Activated CD8-positive, alpha-beta memory T cell treated with anti-CD3 and anti-CD28 coated beads, Interleukin-2, amount 50 U/mL, for 4 hours (primary cell): ENCODE measurements at regions not wholly inside any gene's neighbourhood (a gene's known extent, or its start where the extent isn't known, plus 50 kb on each side); places are given as distances from the start of the nearest gene placed in this dataset.
"Not testable (repeated sequence)": the region's sequence is repeated elsewhere in the genome, so short reads cannot be mapped to it uniquely, and the experiment has no call there.

ENCODE experiments used
- DNase-seq: peaks from one replicate; pipeline ENCODE4 v3.0.0-alpha.2; 2020

DNA sequence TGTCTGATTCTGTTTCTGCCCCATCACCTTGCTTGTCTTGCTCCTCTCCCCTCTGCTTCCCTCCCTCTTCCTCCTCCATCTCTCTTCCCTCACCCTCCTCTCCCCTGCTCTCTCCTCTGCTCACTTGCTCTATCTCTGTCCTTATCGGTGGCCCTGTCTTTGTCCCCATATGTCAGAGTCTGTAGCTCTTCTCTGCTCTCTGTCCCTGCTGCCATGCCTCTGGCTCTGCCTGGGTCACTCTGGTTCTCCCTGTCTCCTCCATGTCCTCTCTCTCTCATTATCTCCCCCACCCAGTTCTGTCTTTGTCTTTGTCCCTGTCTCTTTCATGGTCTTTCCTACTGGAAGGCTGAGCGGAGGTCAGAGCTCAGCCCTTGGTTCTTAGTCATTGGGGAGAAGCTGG is 169.1 kb upstream of the NLRP1 start:
- no peak for DNase-seq

DNA sequence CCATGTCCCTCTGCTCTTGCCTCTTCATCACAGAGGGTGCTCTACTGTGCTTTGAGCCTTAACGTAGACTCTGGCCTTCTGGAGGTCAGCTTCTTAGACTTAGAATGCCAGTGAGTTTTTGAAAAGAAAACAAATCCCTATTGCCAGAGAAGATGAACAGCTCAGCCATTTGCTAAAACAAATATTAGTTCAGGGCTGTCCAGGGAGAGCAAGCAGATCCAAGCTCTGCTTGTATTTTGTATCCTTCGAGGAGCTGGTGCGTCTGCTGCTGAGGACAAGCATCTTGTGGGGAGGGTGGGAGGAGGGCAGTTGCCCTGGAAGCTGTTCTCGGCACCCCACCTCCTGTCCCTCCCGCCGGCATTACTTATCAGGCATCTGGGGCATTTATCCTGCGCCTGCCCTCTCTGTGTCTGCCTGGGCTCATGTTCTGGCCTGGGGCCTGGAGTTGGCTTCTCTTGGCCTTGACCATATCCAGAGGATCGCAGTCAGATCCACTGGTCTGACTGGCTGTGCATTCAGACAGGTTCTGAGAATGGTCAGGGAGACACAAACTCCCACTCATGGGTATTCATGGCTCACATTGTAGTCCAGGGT is 173.1 kb upstream of the NLRP1 start:
- no peak for DNase-seq

DNA sequence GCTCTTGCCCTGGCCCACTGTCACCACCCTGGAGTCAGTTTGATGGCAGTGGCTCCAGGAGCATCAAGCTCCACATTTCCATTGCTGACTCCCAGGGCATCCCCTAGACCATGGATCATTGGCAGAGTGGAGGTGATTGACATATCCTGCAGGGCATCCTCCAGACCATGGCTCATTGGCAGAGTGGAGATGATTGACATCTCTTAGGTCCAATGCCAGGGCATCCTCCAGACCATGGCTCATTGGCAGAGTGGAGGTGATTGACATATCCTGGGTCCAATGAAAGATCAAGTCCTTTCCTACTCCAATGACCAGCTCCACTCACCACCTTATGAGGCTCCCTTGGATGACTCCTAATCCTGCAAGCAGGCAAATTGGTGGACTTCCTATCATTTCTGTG is 174.3 kb upstream of the NLRP1 start:
- no peak for DNase-seq

DNA sequence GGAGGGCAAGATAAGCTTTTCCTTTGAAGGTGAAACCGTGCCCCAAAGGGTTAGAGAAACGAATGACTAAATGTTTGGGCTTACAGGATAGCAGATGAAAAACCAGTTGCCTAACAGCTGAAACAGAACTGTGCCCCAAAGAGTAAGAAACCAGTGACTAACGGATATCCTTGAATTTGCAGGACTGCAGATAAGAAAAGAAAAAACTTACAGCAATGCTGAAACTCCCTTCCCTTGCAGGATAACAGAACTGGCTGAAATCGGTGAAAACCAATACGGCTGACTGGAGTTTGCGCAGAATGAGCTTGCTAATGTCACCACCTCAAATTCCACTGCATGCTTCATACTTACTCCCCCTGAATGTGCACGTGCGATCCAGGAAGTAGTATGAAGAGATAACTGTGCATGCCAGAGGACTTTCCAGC is 175.2 kb upstream of the NLRP1 start:
- DNase-seq: no peak

DNA sequence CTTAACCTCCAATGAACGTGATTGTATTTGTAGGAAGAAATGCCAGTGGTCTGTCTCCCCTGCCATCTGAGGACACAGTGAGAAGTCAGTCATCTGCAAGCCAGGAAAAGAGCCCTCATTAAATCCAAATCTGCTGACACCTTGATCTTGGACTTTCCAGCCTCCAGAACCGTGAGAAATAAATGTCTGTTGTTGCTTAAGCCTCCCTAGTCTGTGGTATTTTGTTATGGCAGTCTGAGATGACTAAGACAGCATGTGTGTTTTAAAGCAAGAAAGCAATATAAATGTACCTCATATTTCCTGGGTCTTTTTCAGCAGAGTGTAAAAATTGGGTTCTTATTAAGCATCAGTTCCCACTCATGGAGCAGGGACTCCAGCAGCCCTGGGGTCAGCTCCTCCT is 177.9 kb upstream of the NLRP1 start:
- no peak for DNase-seq

DNA sequence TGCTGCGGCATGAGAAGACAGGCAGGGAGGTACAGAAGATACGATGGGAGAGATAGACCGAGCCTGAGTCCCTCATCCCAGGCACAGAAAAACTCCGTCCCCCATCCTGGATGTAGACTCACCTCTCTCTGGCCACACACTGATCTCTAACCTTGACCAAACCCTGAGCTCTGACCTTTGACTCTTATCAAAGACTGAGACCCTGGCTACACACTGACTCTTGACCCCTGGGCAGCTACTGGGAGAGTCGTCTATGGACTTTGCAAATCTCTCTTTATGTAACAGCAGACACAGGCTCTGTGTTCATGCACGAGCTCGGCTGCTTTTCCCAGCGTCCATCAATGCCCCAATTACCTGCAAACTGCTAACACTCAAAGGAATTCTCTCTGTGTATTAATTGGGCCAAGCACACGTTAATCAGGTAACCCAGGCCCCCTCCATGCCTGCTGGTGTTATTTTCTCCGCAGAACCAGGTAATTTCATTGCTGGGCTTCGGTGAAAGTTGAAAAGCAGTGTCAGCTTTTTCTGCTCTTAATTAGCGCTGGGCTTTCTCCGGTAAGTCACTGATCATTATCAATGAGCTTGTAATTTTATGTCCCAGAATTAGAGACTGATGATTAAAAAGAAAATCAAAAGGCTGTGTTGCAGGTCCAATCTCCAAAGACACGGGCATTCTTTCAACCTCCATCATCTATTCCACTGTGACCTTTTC is 179.4 kb upstream of the NLRP1 start:
- no peak for DNase-seq

DNA sequence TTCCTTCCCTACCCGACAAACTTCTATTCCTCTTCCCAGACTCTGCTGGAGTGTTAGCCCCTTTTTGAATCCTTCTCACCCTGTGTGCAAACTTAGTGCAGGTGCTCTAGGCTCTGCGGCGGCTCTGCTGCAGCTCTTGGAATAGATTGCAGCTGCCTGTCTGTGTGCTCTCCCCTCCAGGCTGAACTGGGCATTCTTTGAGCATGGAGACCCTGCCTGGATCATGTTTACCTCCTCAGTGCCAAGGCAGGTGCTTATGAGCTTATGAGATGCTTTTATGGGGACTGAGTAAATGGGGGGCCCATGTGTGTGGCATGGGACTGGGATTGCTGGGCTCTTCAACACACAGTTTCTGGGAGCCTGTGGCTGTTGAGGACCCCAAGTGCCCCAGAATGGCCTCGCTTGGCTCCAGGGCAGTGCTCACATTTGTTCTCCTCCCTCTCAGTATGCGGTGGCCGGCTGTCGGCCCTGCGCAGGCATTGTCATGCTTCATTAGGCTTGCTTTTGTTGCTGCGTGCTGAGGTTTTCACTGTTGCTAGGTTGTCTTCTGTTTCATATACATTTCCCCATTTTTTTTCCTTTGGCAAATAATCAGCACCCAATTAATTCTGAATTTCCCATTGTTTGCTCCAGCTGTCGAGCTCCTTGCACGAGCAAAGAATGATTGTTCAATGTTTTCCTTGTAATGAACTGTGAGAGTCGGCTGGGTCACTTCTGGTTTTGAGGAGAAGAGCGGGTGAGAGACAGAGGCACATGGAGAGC is 185.5 kb upstream of the NLRP1 start:
- DNase-seq: no peak

DNA sequence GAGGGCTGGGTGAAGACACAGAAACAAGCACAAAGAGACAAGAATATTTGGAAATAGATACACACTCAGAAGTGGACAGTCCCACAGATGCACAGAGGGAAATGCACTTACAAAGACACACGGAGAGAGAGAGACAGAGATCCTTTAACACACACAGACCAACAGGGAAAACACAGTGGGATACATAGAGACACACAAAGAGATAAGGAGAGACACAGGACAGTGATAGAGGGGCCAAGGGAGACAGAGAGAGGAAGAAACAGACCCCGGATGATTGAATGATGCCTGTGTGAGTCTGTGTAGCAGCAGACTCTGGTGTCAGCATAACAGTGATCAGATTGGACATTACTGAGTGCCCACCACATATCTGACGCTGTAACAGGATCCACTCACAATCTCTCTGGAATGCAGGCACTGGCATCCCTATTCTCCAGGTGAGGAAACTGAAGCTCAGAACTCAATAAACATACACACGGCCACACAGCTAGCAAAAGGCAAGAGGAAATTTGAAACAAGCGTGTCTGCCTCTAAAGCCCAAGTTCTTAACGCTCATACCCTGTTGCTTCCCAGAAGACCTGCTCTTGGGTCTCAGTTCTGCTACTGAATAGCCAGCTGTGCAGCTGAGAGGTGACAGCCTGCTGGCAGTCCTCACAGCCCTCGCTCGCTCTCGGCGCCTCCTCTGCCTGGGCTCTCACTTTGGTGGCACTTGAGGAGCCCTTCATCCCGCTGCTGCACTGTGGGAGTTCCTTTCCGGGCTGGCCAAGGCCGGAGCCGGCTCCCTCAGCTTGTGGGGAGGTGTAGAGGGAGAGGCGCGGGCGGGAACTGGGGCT is 186.3 kb upstream of the NLRP1 start:
- no peak for DNase-seq

DNA sequence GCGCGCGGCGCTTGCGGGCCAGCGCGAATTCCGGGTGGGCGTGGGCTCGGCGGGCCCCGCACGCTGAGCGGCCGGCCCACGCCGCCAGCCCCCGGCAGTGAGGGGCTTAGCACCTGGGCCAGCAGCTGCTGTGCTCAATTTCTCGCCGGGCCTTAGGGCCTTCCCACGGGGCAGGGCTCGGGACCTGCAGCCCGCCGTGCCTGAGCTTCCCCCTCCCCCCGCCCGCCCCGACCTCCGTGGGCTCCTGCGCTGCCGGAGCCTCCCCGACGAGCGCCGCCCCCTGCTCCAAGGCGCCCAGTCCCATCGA is 186.9 kb upstream of the NLRP1 start:
- DNase-seq: not testable (repeated sequence)

DNA sequence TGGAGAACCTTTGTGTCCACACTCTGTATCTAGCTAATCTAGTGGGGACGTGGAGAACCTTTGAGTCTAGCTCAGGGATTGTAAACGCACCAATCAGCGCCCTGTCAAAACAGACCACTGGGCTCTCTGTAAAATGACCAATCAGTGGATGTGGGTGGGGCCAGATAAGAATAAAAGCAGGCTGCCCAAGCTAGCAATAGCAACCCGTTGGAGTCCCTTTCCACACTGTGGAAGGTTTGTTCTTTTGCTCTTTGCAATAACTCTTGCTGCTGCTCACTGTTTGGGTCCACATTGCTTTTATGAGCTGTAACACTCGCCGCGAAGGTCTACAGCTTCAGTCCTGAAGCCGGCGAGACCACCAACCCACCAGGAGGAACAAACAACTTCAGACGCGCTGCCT is 187.7 kb upstream of the NLRP1 start:
- not testable (repeated sequence) for DNase-seq

DNA sequence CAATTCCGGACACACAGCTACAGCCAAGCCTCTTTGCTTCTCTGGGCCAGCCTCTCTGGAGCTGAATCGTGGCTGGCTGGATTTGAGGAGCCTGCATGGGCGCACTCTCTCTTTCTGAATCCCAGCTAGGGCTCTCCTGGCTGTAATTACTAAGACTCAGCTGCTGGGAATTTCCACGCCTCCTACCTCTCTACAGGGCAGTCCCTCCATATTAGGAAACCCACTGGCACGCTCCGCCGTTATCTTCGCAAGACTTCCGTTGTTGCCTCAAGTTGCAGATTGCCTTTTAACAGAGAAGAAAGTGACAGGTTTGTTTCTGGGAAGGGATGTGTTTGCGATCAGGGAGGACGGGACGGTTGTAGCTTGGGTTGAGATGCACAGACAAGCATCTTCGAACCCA is 188.4 kb upstream of the NLRP1 start:
- DNase-seq: no peak

DNA sequence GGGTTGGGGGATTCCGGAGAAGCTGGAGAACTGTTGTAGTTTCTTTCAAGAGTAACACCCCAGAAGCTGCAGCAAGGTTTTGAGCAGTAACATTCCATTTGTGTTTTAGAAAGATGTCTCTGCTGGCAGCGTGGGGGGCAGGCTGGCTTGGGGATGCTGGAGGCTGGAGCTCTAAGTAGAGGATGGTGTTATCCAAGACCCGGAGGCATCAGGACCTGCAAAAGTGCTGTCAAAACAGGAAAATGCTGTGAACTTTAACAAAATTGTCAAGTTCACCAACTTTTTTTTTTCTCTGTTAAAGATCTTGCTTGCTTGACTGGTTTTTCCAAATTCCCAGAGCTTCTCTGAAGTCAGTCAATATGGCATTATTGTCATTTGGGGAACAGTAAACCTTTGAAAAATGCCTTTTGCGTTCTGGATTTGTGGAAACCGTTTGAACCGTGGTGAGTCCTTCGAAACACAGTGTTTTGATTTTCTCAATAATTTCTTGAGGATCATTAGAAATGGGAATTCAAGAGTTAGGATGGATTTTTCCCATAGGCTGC is 189.6 kb upstream of the NLRP1 start:
- no peak for DNase-seq

DNA sequence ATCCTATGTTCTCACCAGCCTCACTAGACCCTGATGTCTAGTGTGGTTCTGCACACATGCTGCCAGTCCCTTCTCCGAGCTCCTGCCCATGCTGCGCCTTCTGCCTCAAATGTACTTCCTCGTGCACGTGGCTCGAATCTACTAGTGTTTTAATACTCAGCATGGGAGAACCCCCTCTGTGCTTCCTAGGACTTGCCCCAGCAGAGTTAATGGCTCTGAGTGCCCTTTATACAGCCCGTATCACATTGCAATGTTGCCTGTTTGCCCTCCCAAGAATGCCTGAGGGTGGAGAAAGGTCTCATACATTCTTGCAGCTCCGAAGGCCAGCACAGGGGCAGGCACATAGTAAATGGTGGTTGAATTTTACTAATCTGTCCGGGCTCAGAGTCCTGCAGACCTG is 190.8 kb upstream of the NLRP1 start:
- no peak for DNase-seq

DNA sequence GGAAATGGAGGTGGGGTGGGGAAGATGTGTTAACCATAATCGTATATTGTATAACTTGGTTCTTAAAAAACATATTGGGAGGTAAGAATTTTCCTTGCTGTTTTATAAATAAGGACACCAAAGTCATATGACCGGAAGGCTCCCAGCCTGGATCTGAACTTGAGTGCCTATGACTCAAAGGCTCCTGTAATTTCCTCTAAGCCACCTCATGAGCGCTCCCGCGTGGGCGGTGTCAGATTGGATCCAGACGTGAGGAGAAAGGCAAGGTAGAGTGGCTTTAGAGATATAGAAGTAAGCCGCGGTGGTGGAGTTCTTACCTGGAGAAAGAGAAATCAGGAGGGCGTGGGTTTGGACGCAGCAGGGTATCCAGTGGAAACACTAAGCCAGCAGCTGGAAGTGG is 196.2 kb upstream of the NLRP1 start:
- DNase-seq: no peak

DNA sequence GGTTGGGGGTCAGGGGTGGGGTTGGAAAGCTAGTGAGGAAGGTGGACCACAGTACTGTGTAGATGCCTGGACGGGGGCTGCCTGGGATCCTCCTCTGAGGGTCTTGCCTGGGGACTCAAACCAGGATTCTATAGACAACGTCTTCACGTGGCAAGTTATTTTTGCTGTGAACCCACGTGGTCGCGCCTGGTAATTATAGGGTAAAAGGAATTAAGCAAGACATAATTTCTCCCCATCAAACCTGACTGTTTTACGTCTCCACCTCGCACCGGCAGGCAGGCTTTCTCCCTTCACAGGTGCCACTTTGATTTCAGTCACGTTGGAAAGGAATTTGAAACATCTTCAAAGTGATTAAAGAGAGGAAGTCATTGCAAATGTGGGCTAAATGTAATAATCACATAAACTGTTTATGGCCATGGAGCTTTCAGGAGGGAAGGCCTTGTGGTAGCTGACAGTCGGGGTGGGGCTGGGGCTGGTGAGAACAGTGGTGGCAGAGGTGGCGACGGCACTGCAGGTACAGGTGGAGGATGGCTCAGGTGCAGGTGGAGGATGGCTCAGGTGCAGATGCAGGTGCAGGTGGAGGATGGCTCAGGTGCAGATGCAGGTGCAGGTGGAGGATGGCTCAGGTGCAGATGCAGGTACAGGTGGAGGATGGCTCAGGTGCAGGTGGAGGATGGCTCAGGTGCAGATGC is 197.1 kb upstream of the NLRP1 start:
- no peak for DNase-seq

DNA sequence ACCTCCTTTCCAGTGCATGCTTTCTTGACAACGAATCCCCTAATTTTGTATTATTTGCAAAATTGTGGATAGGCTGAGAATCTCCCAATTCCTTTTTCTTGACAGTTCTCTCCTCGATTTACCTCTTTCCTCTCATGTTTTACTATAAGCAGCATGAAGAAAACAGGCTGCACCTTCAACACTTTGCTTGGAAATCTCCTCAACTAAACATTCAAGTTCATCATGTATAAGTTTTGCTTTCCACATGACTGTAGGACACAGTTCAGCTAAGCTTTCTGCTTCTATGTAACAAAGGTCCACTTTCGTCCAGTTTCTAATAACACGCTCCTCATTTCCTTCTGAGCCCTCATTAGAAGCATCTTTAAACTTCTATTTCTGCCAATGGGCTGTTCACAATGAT is 199.0 kb upstream of the NLRP1 start:
- no peak for DNase-seq

DNA sequence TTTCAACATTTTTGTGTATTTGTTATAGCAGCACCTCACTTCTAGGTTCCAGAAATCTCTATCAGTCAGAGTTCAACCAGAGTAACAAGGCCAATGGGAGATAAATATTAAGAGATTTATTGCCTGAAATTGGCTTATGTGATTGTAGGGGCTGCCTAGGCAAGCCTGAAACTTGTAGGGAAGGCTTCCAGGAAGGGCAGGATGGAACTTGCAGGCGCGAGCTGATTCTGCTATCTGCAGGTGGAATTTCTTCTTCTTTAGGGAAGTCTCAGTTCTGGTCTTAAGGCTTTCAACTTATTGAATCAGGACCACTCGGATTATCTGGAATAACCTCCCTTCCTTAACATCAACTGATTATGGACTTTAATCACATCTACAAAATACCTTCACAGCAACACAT is 199.5 kb upstream of the NLRP1 start:
- DNase-seq: no peak

DNA sequence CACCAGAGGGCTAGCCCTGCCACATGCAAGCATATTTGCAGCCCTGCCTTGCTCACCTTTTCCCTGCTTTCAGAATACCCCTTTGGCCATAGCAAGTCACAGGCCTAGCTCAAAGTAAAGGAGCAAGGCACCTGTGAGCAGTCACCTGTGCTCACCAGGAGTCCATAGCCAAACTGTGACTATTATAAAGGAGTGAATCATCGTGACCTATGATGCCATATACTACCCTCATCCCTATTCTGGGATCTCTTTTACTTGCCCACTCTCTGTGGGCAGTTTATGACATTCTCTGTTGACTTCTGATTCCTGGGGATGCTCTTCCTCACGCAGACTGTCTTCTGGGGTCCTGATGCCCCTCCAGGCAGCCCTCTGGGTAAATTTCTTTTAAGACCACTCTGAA is 200.5 kb upstream of the NLRP1 start:
- no peak for DNase-seq

DNA sequence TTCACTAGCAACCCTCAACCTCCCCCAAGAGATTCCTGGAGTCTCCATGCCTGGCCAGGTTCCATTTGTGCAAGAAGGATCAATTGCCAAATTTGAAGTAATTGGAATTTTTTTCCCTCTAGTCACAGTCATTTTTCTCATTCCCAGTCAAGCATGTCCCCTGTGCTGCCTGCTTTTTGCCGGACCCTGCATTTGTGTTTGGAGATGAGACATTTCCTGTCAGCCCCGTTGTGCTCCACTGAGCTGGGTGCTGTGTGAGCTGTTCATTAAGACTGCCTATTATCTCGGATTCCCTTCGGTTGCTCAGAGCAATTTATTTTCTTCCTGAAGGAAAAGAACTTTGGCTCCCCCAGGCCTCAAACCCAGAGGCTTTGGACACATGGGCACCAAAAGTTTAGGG is 201.0 kb upstream of the NLRP1 start:
- no peak for DNase-seq

DNA sequence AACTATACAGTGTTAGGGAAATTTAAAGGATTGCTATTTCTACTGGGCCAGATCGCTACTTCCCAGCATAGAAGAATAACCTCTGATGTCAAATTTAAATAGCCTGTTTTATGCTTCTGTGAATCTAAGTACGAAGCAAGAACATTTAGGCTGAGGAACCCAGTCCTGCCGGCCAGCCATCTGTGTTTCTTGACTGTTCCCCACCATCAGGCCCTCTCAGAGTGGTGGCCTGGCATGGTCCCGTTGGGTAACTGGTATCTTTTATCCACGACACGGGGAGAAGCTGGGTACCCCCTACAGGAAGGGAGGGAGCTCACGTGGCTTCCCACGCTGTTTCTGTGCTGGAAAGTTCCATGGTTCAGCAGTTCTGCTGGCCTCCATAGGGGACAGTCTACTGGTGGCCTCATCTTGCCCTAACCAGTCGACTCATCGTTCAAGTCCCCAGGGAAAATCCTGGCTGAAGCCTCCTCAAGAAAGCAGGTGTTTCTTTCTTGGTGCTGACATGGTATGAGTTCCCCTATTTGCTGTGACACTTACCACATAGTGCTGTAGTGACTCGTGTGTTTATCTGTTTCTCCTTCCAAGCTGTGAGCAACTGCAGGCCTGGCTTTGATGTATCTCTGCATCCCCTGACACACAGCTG is 201.7 kb upstream of the NLRP1 start:
- no peak for DNase-seq

DNA sequence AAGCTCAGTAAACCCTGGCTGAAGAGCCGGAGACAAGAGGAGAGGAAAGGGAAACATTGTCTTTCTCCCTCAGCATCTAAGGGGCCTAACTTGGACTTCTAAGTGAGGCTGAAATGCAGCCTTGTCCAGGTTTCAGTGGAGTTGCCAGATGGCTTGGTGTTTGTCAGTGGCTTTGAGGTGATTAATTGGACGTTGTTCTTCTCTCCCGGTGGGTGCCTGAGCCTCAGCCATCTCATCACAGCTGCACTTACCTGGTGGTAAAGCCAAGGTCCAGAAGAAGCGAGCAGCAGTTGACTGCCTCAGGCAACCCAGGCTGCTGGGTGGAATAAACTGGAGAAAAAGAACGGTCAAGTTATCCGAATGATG is 202.2 kb upstream of the NLRP1 start:
- no peak for DNase-seq

DNA sequence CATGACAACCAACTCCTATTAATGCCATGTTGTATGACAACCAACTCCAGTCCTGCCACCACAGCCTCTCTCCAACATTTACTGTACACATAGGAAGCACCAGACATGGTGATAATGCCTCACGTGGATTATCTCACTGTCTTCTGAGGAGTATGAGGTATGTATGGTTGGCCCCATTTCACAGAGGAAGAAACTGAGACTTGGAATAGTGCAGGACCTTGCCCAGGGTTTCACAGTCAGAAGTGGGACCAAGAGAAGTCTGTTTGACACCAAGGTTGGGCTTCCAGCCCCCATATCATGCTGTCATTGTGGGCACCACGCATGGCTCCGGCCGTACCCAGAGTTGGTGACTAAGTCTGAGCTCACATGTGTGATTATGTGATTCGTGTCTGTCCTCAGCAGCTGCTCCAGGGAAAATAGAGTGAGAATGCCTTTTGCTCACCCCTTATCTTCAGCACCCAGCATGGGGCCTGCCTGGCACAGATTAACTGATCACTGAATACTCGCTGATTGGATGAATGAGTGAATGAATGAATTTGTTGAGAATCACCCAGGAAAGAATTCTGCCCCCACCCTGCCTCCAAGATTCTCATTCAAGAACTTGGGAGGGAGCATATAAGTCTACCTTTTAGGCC is 204.1 kb upstream of the NLRP1 start:
- DNase-seq: no peak
